Left ventricle myocardium inferior (tissue), 1 donor: ENCODE measurements at regions not wholly inside any gene's neighbourhood (a gene's known extent, or its start where the extent isn't known, plus 50 kb on each side); places are given as distances from the start of the nearest gene placed in this dataset.

Source experiments
- DNase-seq: peaks from one replicate; pipeline ENCODE4 v3.0.0-alpha.2; 2020
- H3K27ac ChIP-seq: fragments of 200-600 bp; replicated peaks from 2 replicates; pipeline ENCODE4 v1.8.0; 2021
- H3K27me3 ChIP-seq: fragments of 200-600 bp; 2 replicates; pipeline ENCODE4 v1.8.0; 2021; ENCODE audit warnings: low read depth
- H3K36me3 ChIP-seq: fragments of 200-600 bp; 2 replicates; pipeline ENCODE4 v1.8.0; 2021
- H3K4me1 ChIP-seq: fragments of 200-600 bp; 2 replicates; pipeline ENCODE4 v1.8.0; 2021
- H3K4me3 ChIP-seq: fragments of 200-600 bp; 2 replicates; pipeline ENCODE4 v1.8.0; 2021; ENCODE audit warnings: mild to moderate bottlenecking, moderate library complexity
- H3K9me3 ChIP-seq: fragments of 200-600 bp; replicated peaks from 2 replicates; pipeline ENCODE4 v1.8.0; 2021
- intact Hi-C: fragments of 100-400 bp; cut with micrococcal nuclease; formaldehyde crosslinking; loops from one replicate; pipeline ENCODE4 v1.11.0; 2022
- TF ChIP-seq, protein P1 (sequence below): fragments of 200-600 bp; IDR thresholded peaks from 2 replicates; pipeline ENCODE4 v1.8.0; 2021; ENCODE audit warnings: antibody characterized with exemption, mild to moderate bottlenecking, borderline replicate concordance
- donor health status: DM: no; HTN: yes; CAD: no; lungs with severe emphysema.

DNA sequence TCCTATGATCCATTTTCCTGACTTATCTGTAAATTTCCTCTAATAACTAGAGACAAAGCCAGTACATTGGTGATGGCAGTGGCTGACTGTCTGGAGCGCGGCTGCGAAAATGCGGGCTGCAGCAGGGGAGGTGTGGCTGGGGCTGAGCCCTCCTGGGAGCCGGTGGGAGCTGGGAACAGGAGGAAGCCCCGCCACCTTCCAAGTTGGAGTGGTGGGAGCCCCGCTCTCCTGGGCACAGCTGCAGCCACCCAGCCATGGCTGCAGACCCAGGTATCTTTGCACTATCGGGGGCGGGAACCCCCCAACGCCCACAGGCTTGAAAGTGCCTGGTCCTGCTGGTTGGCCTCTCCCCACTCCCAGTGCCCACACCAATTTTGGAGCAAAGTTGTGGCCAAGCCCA is 633.0 kb upstream of the TMEFF2 start:
- DNase-seq, result no peak
- H3K36me3 ChIP-seq, result no peaks in the 10 kb centered on the region
- intact Hi-C loops, result no loop called here
- no peak overlapping the region for H3K27ac ChIP-seq
- peaks cover 11% of the 10 kb centered on the region for H3K9me3 ChIP-seq
- H3K4me3 ChIP-seq, result no peak overlapping the region
- H3K4me1 ChIP-seq, result no peaks in the 10 kb centered on the region
- H3K27me3 ChIP-seq, result no peaks in the 10 kb centered on the region
- TF ChIP-seq, protein P1, sequence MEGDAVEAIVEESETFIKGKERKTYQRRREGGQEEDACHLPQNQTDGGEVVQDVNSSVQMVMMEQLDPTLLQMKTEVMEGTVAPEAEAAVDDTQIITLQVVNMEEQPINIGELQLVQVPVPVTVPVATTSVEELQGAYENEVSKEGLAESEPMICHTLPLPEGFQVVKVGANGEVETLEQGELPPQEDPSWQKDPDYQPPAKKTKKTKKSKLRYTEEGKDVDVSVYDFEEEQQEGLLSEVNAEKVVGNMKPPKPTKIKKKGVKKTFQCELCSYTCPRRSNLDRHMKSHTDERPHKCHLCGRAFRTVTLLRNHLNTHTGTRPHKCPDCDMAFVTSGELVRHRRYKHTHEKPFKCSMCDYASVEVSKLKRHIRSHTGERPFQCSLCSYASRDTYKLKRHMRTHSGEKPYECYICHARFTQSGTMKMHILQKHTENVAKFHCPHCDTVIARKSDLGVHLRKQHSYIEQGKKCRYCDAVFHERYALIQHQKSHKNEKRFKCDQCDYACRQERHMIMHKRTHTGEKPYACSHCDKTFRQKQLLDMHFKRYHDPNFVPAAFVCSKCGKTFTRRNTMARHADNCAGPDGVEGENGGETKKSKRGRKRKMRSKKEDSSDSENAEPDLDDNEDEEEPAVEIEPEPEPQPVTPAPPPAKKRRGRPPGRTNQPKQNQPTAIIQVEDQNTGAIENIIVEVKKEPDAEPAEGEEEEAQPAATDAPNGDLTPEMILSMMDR, result no peak

DNA sequence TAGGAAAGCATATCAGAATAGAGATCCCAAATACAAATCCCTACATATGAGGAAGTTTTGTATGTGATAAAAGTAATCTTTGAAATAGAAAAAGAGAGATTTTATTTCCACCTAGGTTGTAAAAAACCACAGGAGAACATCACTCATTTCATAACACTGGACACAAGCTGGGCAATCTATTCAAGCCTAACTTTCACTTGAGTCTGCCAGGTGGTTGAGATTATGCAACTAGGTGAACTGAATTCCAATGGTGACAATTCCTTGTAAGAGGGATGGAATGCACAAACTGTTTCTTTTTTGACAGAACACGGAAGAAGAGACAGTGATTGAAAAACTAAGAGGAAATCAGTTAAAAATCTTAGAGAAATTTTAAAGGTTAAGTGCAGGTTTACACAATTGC is 619.6 kb upstream of the TMEFF2 start:
- intact Hi-C loops, result no loop called here
- H3K27ac ChIP-seq, result no peak overlapping the region
- H3K4me3 ChIP-seq, result no peak overlapping the region
- H3K4me1 ChIP-seq, result no peaks in the 10 kb centered on the region
- no peaks in the 10 kb centered on the region for H3K36me3 ChIP-seq
- H3K9me3 ChIP-seq, result peaks cover 7% of the 10 kb centered on the region
- DNase-seq, result no peak
- TF ChIP-seq, protein P1, result no peak
- H3K27me3 ChIP-seq, result no peaks in the 10 kb centered on the region

DNA sequence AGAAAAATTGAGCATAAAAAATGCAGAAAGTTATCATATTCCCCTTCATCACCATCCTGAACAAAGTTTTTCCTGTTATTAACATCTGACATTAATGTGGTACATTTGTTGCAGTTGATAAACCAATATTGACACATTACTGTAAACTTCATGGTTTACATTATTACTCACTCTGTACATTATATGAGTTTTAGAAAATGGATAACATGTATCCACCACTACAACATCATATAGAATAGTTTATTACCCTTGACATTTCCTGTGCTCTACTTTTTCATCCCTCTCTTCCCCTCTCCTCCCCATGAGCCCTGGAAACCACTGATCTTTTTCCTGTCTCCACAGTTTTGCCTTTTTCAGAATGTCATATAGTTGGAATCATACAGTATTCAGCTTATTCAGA is 618.6 kb upstream of the TMEFF2 start:
- DNase-seq, result no peak
- Histone ChIP-seq H3K27me3 (no peaks in the 10 kb centered on the region), H3K4me1 (no peaks in the 10 kb centered on the region), H3K4me3 (no peak overlapping the region), H3K9me3 (peaks cover 10% of the 10 kb centered on the region), H3K27ac (no peak overlapping the region), H3K36me3 (no peaks in the 10 kb centered on the region)
- TF ChIP-seq, protein P1, result no peak
- intact Hi-C loops, result no loop called here

DNA sequence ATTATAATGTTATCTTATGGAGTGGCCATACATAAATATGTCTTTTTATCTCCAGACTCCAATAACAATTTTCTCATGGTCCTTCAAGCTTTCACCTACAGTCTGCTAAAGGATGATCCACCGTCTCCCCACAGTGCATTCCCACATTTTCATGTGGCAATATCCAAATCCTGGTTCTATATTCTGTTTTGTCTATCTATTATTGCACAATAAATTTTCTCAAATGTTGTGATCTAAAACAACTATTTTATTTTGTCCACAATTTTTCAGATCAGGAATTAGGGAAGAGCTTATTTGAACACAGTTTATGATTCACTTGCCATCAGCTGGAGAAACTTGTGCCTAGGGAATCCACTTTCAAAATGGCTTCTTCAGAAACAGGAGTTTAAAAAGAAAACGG is 614.4 kb upstream of the TMEFF2 start:
- no peak overlapping the region for H3K4me3 ChIP-seq
- H3K9me3 ChIP-seq, result peaks cover 22% of the 10 kb centered on the region
- H3K27me3 ChIP-seq, result no peaks in the 10 kb centered on the region
- no peaks in the 10 kb centered on the region for H3K36me3 ChIP-seq
- no peak overlapping the region for H3K27ac ChIP-seq
- no peaks in the 10 kb centered on the region for H3K4me1 ChIP-seq
- intact Hi-C loops, result no loop called here
- no peak for DNase-seq
- TF ChIP-seq, protein P1, result no peak

DNA sequence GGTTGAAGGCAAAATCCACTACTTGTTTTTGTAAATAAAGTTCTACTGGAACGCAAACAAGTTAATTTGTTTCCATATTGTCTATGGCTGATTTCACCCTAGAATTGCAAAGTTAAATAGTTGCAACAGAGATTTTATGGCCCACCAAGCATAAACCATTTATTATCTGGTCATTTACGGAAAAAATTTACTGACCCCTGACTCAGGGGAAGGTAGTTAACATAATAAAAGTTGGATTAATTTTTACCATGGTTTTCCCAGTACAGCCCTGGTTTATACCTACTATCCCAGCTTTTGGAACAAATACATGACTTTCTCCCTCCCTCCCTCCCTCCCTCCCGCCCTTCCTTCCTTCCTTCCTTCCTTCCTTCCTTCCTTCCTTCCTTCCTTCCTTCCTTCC is 588.9 kb upstream of the TMEFF2 start:
- Histone ChIP-seq H3K27me3 (no peaks in the 10 kb centered on the region), H3K9me3 (peaks cover 7% of the 10 kb centered on the region), H3K27ac (no peak overlapping the region), H3K4me1 (no peaks in the 10 kb centered on the region), H3K4me3 (no peak overlapping the region), H3K36me3 (no peaks in the 10 kb centered on the region)
- TF ChIP-seq, protein P1, result no peak
- intact Hi-C loops, result no loop called here
- DNase-seq, result no peak
